Loucy (cell line): ENCODE measurements at regions not wholly inside any gene's neighbourhood (a gene's known extent, or its start where the extent isn't known, plus 50 kb on each side); places are given as distances from the start of the nearest gene placed in this dataset.

Experiments
- H2AFZ ChIP-seq: fragments of 200-600 bp; sonication (generic); 2 replicates; pipeline ENCODE4 v1.6.0; 2016; ENCODE audit warnings: antibody characterized with exemption, mild to moderate bottlenecking, low read length, moderate library complexity
- H3F3A ChIP-seq: fragments of 200-600 bp; 2 replicates; pipeline ENCODE4 v1.6.0; 2016; ENCODE audit warnings: antibody characterized with exemption, low read depth, mild to moderate bottlenecking
- H3K27me3 ChIP-seq: fragments of 200-600 bp; sonication (generic); 2 replicates; pipeline ENCODE4 v1.6.1; 2014; ENCODE audit warnings: low read length, mild to moderate bottlenecking; ENCODE audit not compliant: insufficient read depth, poor library complexity, severe bottlenecking
- H3K36me3 ChIP-seq: fragments of 200-600 bp; sonication (generic); 2 replicates; pipeline ENCODE4 v1.6.1; 2016; ENCODE audit warnings: low read length; ENCODE audit not compliant: insufficient read depth
- H3K4me1 ChIP-seq: fragments of 200-600 bp; sonication (generic); 2 replicates; pipeline ENCODE4 v1.5.1; 2014; ENCODE audit warnings: low read length, mild to moderate bottlenecking; ENCODE audit not compliant: insufficient read depth, poor library complexity, severe bottlenecking
- H3K4me2 ChIP-seq: fragments of 200-600 bp; sonication (generic); 2 replicates; pipeline ENCODE4 v1.6.0; 2014; ENCODE audit warnings: antibody characterized with exemption, low read length, low read depth, mild to moderate bottlenecking; ENCODE audit not compliant: poor library complexity, severe bottlenecking
- H3K4me3 ChIP-seq: fragments of 200-600 bp; sonication (generic); 2 replicates; pipeline ENCODE4 v1.5.1; 2014; ENCODE audit warnings: low read length, mild to moderate bottlenecking, mixed read lengths; ENCODE audit not compliant: poor library complexity, severe bottlenecking
- H3K79me2 ChIP-seq: fragments of 200-600 bp; sonication (generic); 2 replicates; pipeline ENCODE4 v1.6.1; 2014; ENCODE audit warnings: low read length; ENCODE audit not compliant: insufficient read depth
- H3K9ac ChIP-seq: fragments of 200-600 bp; sonication (generic); 2 replicates; pipeline ENCODE4 v1.6.0; 2014; ENCODE audit warnings: mild to moderate bottlenecking, low read depth, low read length, moderate library complexity; ENCODE audit not compliant: poor library complexity, severe bottlenecking
- H3K9me2 ChIP-seq: fragments of 200-600 bp; sonication (generic); replicated peaks from 2 replicates; pipeline ENCODE4 v1.6.1; 2016; ENCODE audit warnings: low read depth, low read length, mixed read lengths
- H3K9me3 ChIP-seq: fragments of 200-600 bp; sonication (generic); 2 replicates; pipeline ENCODE4 v1.6.1; 2014; ENCODE audit warnings: mild to moderate bottlenecking, antibody characterized with exemption, low read length, low read depth; ENCODE audit not compliant: insufficient read depth
- H4K20me1 ChIP-seq: fragments of 200-600 bp; sonication (generic); 2 replicates; pipeline ENCODE4 v1.6.0; 2014; ENCODE audit warnings: antibody characterized with exemption, low read length, mild to moderate bottlenecking; ENCODE audit not compliant: insufficient read depth, poor library complexity, severe bottlenecking
- EZH2phosphoT487 ChIP-seq: fragments of 200-600 bp; IDR thresholded peaks from 2 replicates; pipeline ENCODE4 v1.6.1; 2018; ENCODE audit warnings: antibody characterized with exemption, mild to moderate bottlenecking, moderate library complexity, borderline replicate concordance
- TF ChIP-seq, protein P1 (sequence below): fragments of 200-600 bp; sonication (generic); conservative IDR thresholded peaks from 2 replicates; pipeline ENCODE4 v1.5.1; 2014; ENCODE audit warnings: mild to moderate bottlenecking, antibody characterized with exemption, low read length

- Histone ChIP-seq H3K9me2 (no peaks in the 10 kb centered on the region), H3K4me2 (no peak overlapping the region), H3K4me1 (no peaks in the 10 kb centered on the region), H2AFZ (no peak overlapping the region), H3K79me2 (no peaks in the 10 kb centered on the region), H3K9me3 (no peaks in the 10 kb centered on the region), H3K27me3 (no peaks in the 10 kb centered on the region), H3K9ac (no peak overlapping the region), H3F3A (no peaks in the 10 kb centered on the region), H4K20me1 (no peaks in the 10 kb centered on the region), H3K36me3 (no peaks in the 10 kb centered on the region), H3K4me3 (no peak overlapping the region)
- TF ChIP-seq EZH2phosphoT487 = no peak
- TF ChIP-seq, protein P1, sequence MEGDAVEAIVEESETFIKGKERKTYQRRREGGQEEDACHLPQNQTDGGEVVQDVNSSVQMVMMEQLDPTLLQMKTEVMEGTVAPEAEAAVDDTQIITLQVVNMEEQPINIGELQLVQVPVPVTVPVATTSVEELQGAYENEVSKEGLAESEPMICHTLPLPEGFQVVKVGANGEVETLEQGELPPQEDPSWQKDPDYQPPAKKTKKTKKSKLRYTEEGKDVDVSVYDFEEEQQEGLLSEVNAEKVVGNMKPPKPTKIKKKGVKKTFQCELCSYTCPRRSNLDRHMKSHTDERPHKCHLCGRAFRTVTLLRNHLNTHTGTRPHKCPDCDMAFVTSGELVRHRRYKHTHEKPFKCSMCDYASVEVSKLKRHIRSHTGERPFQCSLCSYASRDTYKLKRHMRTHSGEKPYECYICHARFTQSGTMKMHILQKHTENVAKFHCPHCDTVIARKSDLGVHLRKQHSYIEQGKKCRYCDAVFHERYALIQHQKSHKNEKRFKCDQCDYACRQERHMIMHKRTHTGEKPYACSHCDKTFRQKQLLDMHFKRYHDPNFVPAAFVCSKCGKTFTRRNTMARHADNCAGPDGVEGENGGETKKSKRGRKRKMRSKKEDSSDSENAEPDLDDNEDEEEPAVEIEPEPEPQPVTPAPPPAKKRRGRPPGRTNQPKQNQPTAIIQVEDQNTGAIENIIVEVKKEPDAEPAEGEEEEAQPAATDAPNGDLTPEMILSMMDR = no peak
These were observed 451.8 kb upstream of the STXBP6 start for GRCh38 chr14:25501749-25502148.

DNA sequence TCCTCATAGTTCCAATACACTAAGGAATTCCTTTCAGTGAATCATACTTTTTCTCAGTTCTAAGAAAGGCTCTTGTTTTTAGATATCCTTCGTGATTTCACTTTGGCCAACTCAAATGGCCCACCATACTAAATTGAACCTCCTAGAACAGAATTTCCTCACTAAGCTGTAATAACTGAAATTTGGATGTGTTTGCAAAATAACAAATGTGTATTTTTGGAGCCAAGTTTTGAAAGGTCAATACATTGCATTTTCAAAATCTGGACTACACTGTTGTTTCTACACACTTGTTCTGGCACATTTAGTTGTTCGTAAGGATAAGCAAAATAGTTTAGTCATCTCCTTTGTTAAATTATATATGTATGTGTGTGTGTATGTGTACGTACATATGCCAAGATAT, 439.0 kb upstream of the STXBP6 start:
- H3K4me2 ChIP-seq = no peak overlapping the region
- no peak overlapping the region for H3K4me3 ChIP-seq
- TF ChIP-seq EZH2phosphoT487 = no peak
- TF ChIP-seq, protein P1 = no peak
- H4K20me1 ChIP-seq = no peaks in the 10 kb centered on the region
- H3K9ac ChIP-seq = no peak overlapping the region
- no peaks in the 10 kb centered on the region for H3K9me3 ChIP-seq
- 0 out of 2 replicates have a peak, but pooled peaks cover 4% of the 10 kb centered on the region for H3K9me2 ChIP-seq
- no peak overlapping the region for H2AFZ ChIP-seq
- H3K27me3 ChIP-seq = no peaks in the 10 kb centered on the region
- H3K79me2 ChIP-seq = no peaks in the 10 kb centered on the region
- no peaks in the 10 kb centered on the region for H3F3A ChIP-seq
- H3K4me1 ChIP-seq = no peaks in the 10 kb centered on the region
- H3K36me3 ChIP-seq = no peaks in the 10 kb centered on the region

DNA sequence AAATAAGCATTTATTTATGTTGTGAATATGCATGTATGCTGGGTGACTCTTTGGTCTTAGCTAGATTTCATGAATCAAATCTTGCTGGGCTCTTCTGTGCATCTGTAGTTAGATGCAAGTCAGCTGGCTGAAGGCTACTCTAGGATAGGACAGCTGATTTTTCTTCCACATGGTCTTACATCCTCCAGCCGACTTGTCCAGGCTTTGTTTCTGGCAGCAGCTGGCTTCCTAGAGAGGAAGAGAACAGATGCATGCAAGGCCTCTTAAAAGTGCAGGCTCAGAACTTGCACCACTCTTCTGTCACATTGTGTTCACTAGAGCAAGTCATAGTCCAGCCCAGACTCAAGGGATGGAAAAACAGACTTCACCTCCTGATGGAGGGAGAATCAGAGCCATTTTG, 435.4 kb upstream of the STXBP6 start:
- H4K20me1 ChIP-seq = no peaks in the 10 kb centered on the region

More for the DNA sequence above, 435.4 kb upstream of the STXBP6 start:
- Histone ChIP-seq H3K4me1 (no peaks in the 10 kb centered on the region), H3K4me2 (no peak overlapping the region), H3K79me2 (no peaks in the 10 kb centered on the region), H3K9me3 (no peaks in the 10 kb centered on the region), H3F3A (no peaks in the 10 kb centered on the region), H3K4me3 (no peak overlapping the region), H3K27me3 (no peaks in the 10 kb centered on the region), H3K9ac (no peak overlapping the region), H3K9me2 (0 out of 2 replicates have a peak, but pooled peaks cover 4% of the 10 kb centered on the region), H3K36me3 (no peaks in the 10 kb centered on the region), H2AFZ (no peak overlapping the region)
- TF ChIP-seq, protein P1 = no peak
- TF ChIP-seq EZH2phosphoT487 = no peak
